ENCODE measurements at regions not wholly inside any gene's neighbourhood (a gene's known extent, or its start where the extent isn't known, plus 50 kb on each side); places are given as distances from the start of the nearest gene placed in this dataset.

GRCh38 chr4:114768501-114768900 is 169.9 kb downstream of the UGT8 start (continued):
- TF ChIP-seq PREB (CRISPR knock-in tag; IDR thresholded peaks at IDR 0.05; ENCODE audit: borderline replicate concordance) (no peak), MYBL2 (CRISPR knock-in tag; IDR thresholded peaks at IDR 0.05) (no peak), NFE2L1 (CRISPR knock-in tag; IDR thresholded peaks at IDR 0.05) (no peak), NR2C2 (CRISPR knock-in tag; IDR thresholded peaks at IDR 0.05) (no peak), ZBTB21 (CRISPR knock-in tag; IDR thresholded peaks at IDR 0.05; ENCODE audit: borderline replicate concordance) (no peak), ATF1 (CRISPR knock-in tag; IDR thresholded peaks at IDR 0.05) (no peak), JAZF1 (CRISPR knock-in tag; IDR thresholded peaks at IDR 0.05) (no peak), ATF6 (CRISPR knock-in tag; IDR thresholded peaks at IDR 0.05) (no peak), STAT6 (CRISPR knock-in tag; conservative IDR thresholded peaks at IDR 0.05; ENCODE audit: low read depth) (no peak)

- DNase-seq (ENCODE audit: low spot score) (no peak), ATAC-seq (no peak)
- Mint-ChIP-seq H3K27ac (no peak overlapping the region), H3K9me3 (no peaks in the 10 kb centered on the region), H3K4me3 (no peak overlapping the region), H3K27me3 (ENCODE audit: low read depth) (no peaks in the 10 kb centered on the region), H3K4me1 (no peaks in the 10 kb centered on the region), H3K36me3 (no peaks in the 10 kb centered on the region)
- POLR2A ChIA-PET, result no interaction called here
- TF ChIP-seq ZNF219 (CRISPR knock-in tag; IDR thresholded peaks at IDR 0.05; ENCODE audit: borderline replicate concordance) (no peak), USF1 (CRISPR knock-in tag; IDR thresholded peaks at IDR 0.05) (no peak), IRF2 (CRISPR knock-in tag; IDR thresholded peaks at IDR 0.05; ENCODE audit: borderline replicate concordance, low read depth) (no peak), GTF2I (CRISPR knock-in tag; conservative IDR thresholded peaks at IDR 0.05) (no peak), ZNF512 (CRISPR knock-in tag; IDR thresholded peaks at IDR 0.05; ENCODE audit: borderline replicate concordance) (no peak), NR3C1 (CRISPR knock-in tag; conservative IDR thresholded peaks at IDR 0.05; ENCODE audit: low read depth) (no peak), TEAD4 (CRISPR knock-in tag; IDR thresholded peaks at IDR 0.05) (no peak), E2F1 (CRISPR knock-in tag; IDR thresholded peaks at IDR 0.05) (no peak), TCF7 (CRISPR knock-in tag; IDR thresholded peaks at IDR 0.05; ENCODE audit: low read depth) (no peak), NFE2L1 (CRISPR knock-in tag; IDR thresholded peaks at IDR 0.05) (no peak), ZSCAN18 (CRISPR knock-in tag; IDR thresholded peaks at IDR 0.05) (no peak), AR (CRISPR knock-in tag; IDR thresholded peaks at IDR 0.05) (no peak), SMAD3 (CRISPR knock-in tag; IDR thresholded peaks at IDR 0.05; ENCODE audit: borderline replicate concordance) (no peak), TEAD1 (CRISPR knock-in tag; IDR thresholded peaks at IDR 0.05) (no peak)
- CTCF ChIA-PET, result no interaction called here
Measured at GRCh38 chr4:114770624-114771023, 172.0 kb downstream of the UGT8 start.
